K562 (cell line): ENCODE measurements at regions not wholly inside any gene's neighbourhood (a gene's known extent, or its start where the extent isn't known, plus 50 kb on each side); places are given as distances from the start of the nearest gene placed in this dataset.
A peak's percentile ranks its signal among the peaks of the same experiment; 100 is the strongest.

Experiments
- ATAC-seq: fragments of 200-7000 bp; cut with Tn5 transposase; 3 replicates; pipeline ENCODE4 v1.9.1; 2020; ENCODE audit warnings: moderate library complexity
- BruUV-seq: library from RNA; stranded (reverse); fragments of 400-500 nt; replicated peaks from 2 replicates; lab custom pipeline; 2021; lab: Mats Ljungman, UMichigan
- CTCF ChIA-PET: fragments of 300-600 bp; formaldehyde crosslinking; extraction: SDS; loops from one replicate; lab custom pipeline; 2021; ENCODE audit warnings: low intra/inter-chr PET ratio; lab: Yijun Ruan, JAX
- POLR2A ChIA-PET: fragments of 300-600, 350-650 bp; sonication (Branson Sonifier 250); formaldehyde crosslinking; extraction: SDS; loops from one replicate; lab custom pipeline; 2021; ENCODE audit warnings: antibody characterized with exemption, inconsistent platforms; lab: Yijun Ruan, JAX
- DNase-seq, 4 experiments: peaks; one replicate each; pipeline versions ENCODE4 v3.0.0 to v3.0.0-alpha.2; 2011 to 2018; ENCODE audit warnings: low spot score in 3 of 4, mixed read lengths in 3 of 4; ENCODE audit errors: extremely low read depth in 1 of 4
- FAIRE-seq: peaks from 2 replicates; lab custom pipeline; 2011; peaks lifted over from hg19 to GRCh38; lab: Jason Lieb, UNC
- H2AFZ ChIP-seq: 2 replicates; pipeline ENCODE4 v1.6.0; 2011; ENCODE audit warnings: low read depth, low read length, control low read depth, inconsistent platforms
- H3K27ac ChIP-seq: fragments of 200-600 bp; 3 replicates; pipeline ENCODE4 v1.8.0; 2011; ENCODE audit warnings: low read depth, mild to moderate bottlenecking, control low read depth, inconsistent platforms, low read length, moderate library complexity, mixed read lengths; ENCODE audit errors: extremely low read depth
- H3K27me3 ChIP-seq, 2 experiments: fragments of 300-600 bp in 1 of 2; 2 replicates in 1 of 2; 3 replicates in 1 of 2; pipeline versions ENCODE4 v1.6.0 to v1.8.0; 2011; ENCODE audit warnings: inconsistent platforms in 2 of 2, low read length in 2 of 2, mild to moderate bottlenecking in 1 of 2, mixed read lengths in 1 of 2, moderate library complexity in 1 of 2; ENCODE audit not compliant: control insufficient read depth in 2 of 2, insufficient read depth in 2 of 2
- H3K36me3 ChIP-seq: fragments of 300-600 bp; 3 replicates; pipeline ENCODE4 v1.8.0; 2011; ENCODE audit warnings: mild to moderate bottlenecking, low read length, inconsistent platforms; ENCODE audit not compliant: control insufficient read depth, insufficient read depth
- H3K4me1 ChIP-seq, 2 experiments: fragments of 200-600 bp in 1 of 2; replicated peaks in 1 of 2; 2 replicates in 1 of 2; 3 replicates in 1 of 2; pipeline versions ENCODE4 v1.5.1 to v1.8.0; 2011; ENCODE audit warnings: inconsistent platforms in 2 of 2, low read length in 2 of 2, mild to moderate bottlenecking in 1 of 2, mixed read lengths in 1 of 2, moderate library complexity in 1 of 2; ENCODE audit not compliant: control insufficient read depth in 2 of 2, insufficient read depth in 2 of 2
- H3K4me2 ChIP-seq: 2 replicates; pipeline ENCODE4 v1.6.1; 2011; ENCODE audit warnings: low read length, control low read depth, inconsistent platforms, mixed read lengths; ENCODE audit not compliant: insufficient read depth
- H3K4me3 ChIP-seq: fragments of 200-600 bp; sonication (generic), shearing (Covaris generic); 2 replicates; pipeline ENCODE4 v1.5.1; 2016; ENCODE audit warnings: control low read depth, inconsistent platforms
- H3K79me2 ChIP-seq: fragments of 200-600 bp; 3 replicates; pipeline ENCODE4 v1.8.0; 2011; ENCODE audit warnings: low read length, inconsistent platforms; ENCODE audit not compliant: control insufficient read depth, insufficient read depth
- H3K9ac ChIP-seq, 2 experiments: 2 replicates each; pipeline versions ENCODE4 v1.6.0 to v1.6.1; 2011; ENCODE audit warnings: low read depth in 2 of 2, low read length in 2 of 2, control low read depth in 1 of 2, inconsistent platforms in 1 of 2, mild to moderate bottlenecking in 1 of 2, mixed read lengths in 1 of 2; ENCODE audit not compliant: insufficient read depth in 1 of 2
- H3K9me1 ChIP-seq: one replicate; pipeline ENCODE4 v1.6.0; 2011; ENCODE audit warnings: inconsistent platforms, mild to moderate bottlenecking, low read length, moderate library complexity; ENCODE audit not compliant: control insufficient read depth, insufficient read depth
- H3K9me3 ChIP-seq: replicated peaks from 2 replicates; pipeline ENCODE4 v1.5.1; 2011; ENCODE audit warnings: low read depth, low read length, inconsistent platforms; ENCODE audit not compliant: control insufficient read depth, insufficient read depth
- H4K20me1 ChIP-seq: replicated peaks from 2 replicates; pipeline ENCODE4 v1.6.1; 2011; ENCODE audit warnings: low read length, inconsistent platforms, mixed read lengths; ENCODE audit not compliant: control insufficient read depth, insufficient read depth
- GABPA ChIP-seq: fragments of 200-800 bp; sonication (Bioruptor generic); conservative IDR thresholded peaks from 2 replicates; pipeline ENCODE4 v1.6.1; 2016; ENCODE audit warnings: low read depth, missing genetic modification characterization, missing compliant biosample characterization
- MEF2D ChIP-seq: conservative IDR thresholded peaks from 2 replicates; pipeline ENCODE4 v1.6.1; 2016; ENCODE audit warnings: low read depth, missing genetic modification characterization, missing compliant biosample characterization
- PKNOX1 ChIP-seq: fragments of 450-650 bp; IDR thresholded peaks from 2 replicates; pipeline ENCODE4 v1.6.1; 2016
- RFX1 ChIP-seq: fragments of 450-650 bp; IDR thresholded peaks from 2 replicates; pipeline ENCODE4 v1.6.1; 2016; ENCODE audit warnings: mild to moderate bottlenecking, moderate library complexity
- SAP30 ChIP-seq: fragments of 200-600 bp; sonication (generic); IDR thresholded peaks from 2 replicates; pipeline ENCODE4 v1.6.1; 2012; ENCODE audit warnings: borderline replicate concordance, low read depth, mild to moderate bottlenecking, moderate library complexity, low read length, control low read depth, inconsistent platforms; ENCODE audit not compliant: insufficient read depth, poor library complexity, severe bottlenecking
- SP1 ChIP-seq: sonication (generic); formaldehyde crosslinking; IDR thresholded peaks from 2 replicates; pipeline ENCODE4 v1.8.1; 2022; ENCODE audit warnings: mild to moderate bottlenecking, missing genetic modification reagents
- ZBTB40 ChIP-seq, 2 experiments: fragments of 450-650 bp in 1 of 2; sonication (generic) in 1 of 2; formaldehyde crosslinking in 1 of 2; IDR thresholded peaks; 2 replicates each; pipeline versions ENCODE4 v1.7.1 to v1.9.0; 2016 to 2022; ENCODE audit warnings: inconsistent platforms in 1 of 2, mild to moderate bottlenecking in 1 of 2, missing genetic modification reagents in 1 of 2
- ZBTB43 ChIP-seq: sonication (generic); formaldehyde crosslinking; IDR thresholded peaks from 2 replicates; pipeline ENCODE4 v1.8.0; 2023; ENCODE audit warnings: mild to moderate bottlenecking, missing genetic modification reagents
- ZNF431 ChIP-seq: sonication (generic); formaldehyde crosslinking; IDR thresholded peaks from 2 replicates; pipeline ENCODE4 v1.8.0; 2022; ENCODE audit warnings: mild to moderate bottlenecking, missing genetic modification reagents
- WGBS: fragments of 100-300 bp; shearing (Covaris generic); methylation state at CpG from one replicate; pipeline ENCODE4 v1.1.6; 2016; ENCODE audit warnings: low coverage, mixed read lengths; ENCODE audit not compliant: insufficient coverage; ENCODE audit errors: missing lambda C conversion rate; 5-methylcytosine and 5-hydroxymethylcytosine counted together
- in situ Hi-C: fragments of 300-500 bp; cut with MboI; formaldehyde crosslinking; loops from 4 replicates; pipeline ENCODE4 v1.15.0; 2018; ENCODE audit warnings: inconsistent platforms, mixed read lengths
- intact Hi-C: fragments of 100-400 bp; cut with micrococcal nuclease; formaldehyde crosslinking; loops from 2 replicates; pipeline ENCODE4 v1.14.2; 2022

GRCh38 chr7:68524126-68524525 is 1074.1 kb upstream of the AUTS2 start (continued):
- TF ChIP-seq ZBTB43 (CRISPR knock-in tag) = no peak
- TF ChIP-seq MEF2D (tag) = no peak
- TF ChIP-seq SAP30 = no peak
- TF ChIP-seq, all 486 proteins: peak for 0

GRCh38 chr7:68529221-68529620 is 1069.1 kb upstream of the AUTS2 start:
- intact Hi-C loops (no loop called here), in situ Hi-C loops (no loop called here)
- peak in 1 of 4 experiments; percentile 6 for DNase-seq
- Histone ChIP-seq H2AFZ (no peak overlapping the region), H3K27me3 (no peaks in the 10 kb centered on the region), H3K4me1 (no peaks in the 10 kb centered on the region), H4K20me1 (no peaks in the 10 kb centered on the region), H3K9me1 (no peaks in the 10 kb centered on the region), H3K4me2 (no peak overlapping the region), H3K27ac (no peak overlapping the region), H3K36me3 (no peaks in the 10 kb centered on the region), H3K9ac (no peak overlapping the region), H3K79me2 (no peaks in the 10 kb centered on the region), H3K4me3 (no peak overlapping the region), H3K9me3 (no peaks in the 10 kb centered on the region)
- ATAC-seq = peak; percentile 42; the same call in 1 of the 3 replicates
- no TSS peak for BruUV-seq
- FAIRE-seq = peak; percentile 61
- POLR2A ChIA-PET = interaction anchor here (0.7 kb wide), 1 partner anchor 1231 kb away, joined by 4 read pairs; no protein-coding TSS in a partner anchor
- TF ChIP-seq RFX1 = peak; percentile 83
- peak; percentile 52 for TF ChIP-seq GABPA
- TF ChIP-seq ZNF431 = no peak
- TF ChIP-seq PKNOX1 = peak; percentile 80
- TF ChIP-seq SP1 (CRISPR knock-in tag) = no peak
- peak; percentile 69 for TF ChIP-seq ZBTB40 (IDR thresholded peaks at IDR 0.05)
- no peak for TF ChIP-seq ZBTB40 (CRISPR knock-in tag; IDR thresholded peaks at IDR 0.05)
- WGBS = 9% methylated on average over 4 of the region's 4 CpGs
- CTCF ChIA-PET = no interaction called here
